Embryonic facial prominence (tissue), 1 donor: ENCODE measurements at regions not wholly inside any gene's neighbourhood (a gene's known extent, or its start where the extent isn't known, plus 50 kb on each side); places are given as distances from the start of the nearest gene placed in this dataset.

Experiments
- DNase-seq: peaks from one replicate; pipeline ENCODE4 v3.0.0-alpha.2; 2016; ENCODE audit errors: extremely low spot score

DNA sequence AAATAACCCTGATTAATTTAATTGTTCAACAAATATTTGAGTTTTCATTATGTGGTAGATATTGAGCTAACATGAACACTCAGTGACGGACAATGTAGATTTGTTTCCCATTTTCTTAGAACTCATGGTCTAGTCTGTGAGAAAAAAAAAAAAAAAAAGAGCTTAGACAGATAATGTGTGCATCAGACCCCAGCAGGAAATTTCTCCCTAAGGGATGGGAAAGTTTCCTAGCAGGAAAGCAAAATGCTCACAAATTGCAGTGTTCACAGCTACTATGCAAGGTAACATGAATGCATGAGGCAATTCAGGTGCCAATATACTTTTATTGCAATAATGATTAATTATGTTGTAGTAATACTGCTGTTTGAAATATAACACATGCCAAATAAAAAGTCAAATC, 843.2 kb upstream of the SLIT2 start:
- DNase-seq = no peak

- DNase-seq = no peak
These were observed 844.9 kb upstream of the SLIT2 start for GRCh38 chr4:19406789-19407188.

DNA sequence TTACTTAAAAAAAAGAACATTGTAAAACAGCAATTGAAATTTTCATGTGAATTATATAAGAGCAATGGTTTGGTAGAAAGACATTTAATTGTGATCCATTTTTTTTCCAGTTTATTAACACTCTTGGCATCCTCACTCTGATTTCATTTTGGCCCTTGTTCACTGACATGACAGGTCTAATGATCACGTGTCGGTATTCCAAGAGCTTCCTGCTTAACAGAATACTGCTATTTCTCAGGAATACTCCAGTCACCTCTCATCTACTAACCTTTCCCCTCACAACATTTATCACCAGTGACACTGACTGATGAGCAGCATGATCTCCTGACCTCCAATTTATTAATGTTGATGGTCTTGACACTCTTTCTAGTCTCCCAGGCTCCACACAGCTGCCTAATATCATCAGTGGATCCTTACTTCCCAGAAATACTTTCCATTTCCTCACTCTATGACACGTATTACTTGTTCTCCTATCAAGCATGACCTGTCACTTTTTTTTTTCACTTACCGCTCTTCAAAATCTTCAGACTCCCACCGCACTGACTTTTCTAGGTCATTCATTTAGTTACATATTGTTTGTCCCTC, 847.8 kb upstream of the SLIT2 start:
- no peak for DNase-seq

GRCh38 chr4:19402581-19403065, 849.1 kb upstream of the SLIT2 start:
- DNase-seq = no peak

- DNase-seq = no peak
These were observed 850.2 kb upstream of the SLIT2 start for GRCh38 chr4:19401301-19402080.

DNA sequence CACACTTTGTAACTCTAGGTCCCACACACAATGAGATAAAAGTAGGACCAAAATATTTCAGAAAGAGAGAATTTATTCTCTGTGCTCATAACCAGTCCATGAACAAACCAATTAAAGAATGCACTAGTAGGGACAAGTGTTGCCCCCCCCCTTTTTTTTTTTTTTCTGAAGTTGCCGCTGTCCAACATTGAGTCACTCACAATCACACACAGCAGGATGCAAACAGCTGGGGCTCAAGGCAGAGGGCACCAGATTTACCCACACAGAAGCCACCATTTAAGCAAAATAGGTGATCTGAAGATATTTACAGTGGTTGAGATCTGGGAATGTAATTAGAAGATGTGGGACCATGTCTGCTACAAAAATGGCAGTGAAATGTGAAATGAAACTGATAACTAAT, 850.9 kb upstream of the SLIT2 start:
- no peak for DNase-seq

- DNase-seq = no peak
These were observed 852.7 kb upstream of the SLIT2 start for GRCh38 chr4:19399001-19399400.

DNA sequence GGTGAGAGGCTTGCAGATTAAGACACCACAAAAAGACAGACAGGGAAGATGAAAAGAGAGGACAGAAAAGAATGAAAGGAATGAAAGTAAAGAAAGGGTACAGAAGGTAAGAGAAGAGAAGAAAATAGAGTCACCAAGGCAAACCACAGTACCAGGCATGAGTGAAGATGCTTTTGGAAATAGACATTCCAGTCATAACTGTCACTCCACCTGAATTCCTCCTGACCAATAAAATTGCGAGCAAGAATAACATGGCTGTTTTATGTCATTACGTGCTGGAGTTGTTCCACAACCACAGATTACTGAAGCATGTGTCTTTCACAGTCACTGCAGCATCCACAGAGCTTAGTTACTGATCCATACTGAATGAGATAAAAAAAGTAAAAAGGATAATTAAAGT, 864.9 kb upstream of the SLIT2 start:
- no peak for DNase-seq

DNA sequence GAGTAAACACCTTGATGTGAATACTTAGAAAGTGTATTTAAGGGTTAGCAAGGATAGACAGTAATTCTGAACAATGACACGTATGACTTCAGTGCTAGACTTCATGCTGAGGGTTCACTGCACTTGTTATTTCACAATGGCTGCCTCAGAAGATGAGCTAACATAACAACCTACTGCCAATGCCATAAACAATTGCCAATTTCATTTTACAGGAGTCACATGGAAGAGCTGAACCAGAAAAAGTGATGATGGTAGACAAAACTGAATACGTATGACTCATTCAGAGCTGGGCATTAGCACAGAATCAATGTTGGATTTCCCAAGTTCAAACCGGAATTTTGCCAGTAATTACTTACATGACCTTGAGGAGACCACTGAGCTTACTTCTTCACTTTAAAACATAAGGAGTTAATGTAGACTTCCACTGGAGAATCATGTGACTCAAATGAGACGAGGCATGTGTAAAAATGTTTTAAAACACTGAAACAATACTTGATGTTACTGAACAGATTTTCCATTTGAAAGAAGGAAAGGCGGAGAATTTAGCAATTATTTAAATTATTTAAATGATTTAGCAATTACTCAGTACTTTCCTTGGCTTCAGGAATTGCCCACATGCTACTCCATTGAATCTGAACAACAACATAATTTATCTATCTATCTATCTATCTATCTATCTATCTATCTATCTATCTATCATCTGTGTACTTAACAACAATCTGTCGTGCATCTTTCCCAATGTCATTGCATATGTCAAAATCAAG, 868.5 kb upstream of the SLIT2 start:
- DNase-seq = no peak

- DNase-seq = no peak
These were observed 870.6 kb upstream of the SLIT2 start for GRCh38 chr4:19381068-19381467.

DNA sequence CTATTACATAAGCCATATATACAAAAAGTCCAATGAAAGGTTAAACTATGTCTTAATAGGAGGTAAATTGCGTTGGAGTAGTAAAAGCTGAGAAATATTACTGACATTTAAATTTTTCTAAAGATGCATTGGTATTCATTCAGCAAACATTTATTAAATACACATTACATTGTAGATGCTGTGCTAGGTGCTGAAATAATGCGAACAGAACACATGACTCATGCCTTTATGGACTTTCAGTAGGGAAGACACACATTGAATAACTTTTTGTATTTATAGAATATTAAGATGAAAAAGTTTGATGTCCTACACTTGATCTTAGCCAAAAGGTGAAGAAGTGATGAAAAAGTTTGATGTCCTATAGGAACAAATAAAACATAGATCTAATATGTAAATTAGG, 871.1 kb upstream of the SLIT2 start:
- DNase-seq = no peak

- DNase-seq = no peak
These were observed 872.5 kb upstream of the SLIT2 start for GRCh38 chr4:19379191-19379708.

GRCh38 chr4:19375931-19376330, 875.8 kb upstream of the SLIT2 start:
- DNase-seq = no peak

DNA sequence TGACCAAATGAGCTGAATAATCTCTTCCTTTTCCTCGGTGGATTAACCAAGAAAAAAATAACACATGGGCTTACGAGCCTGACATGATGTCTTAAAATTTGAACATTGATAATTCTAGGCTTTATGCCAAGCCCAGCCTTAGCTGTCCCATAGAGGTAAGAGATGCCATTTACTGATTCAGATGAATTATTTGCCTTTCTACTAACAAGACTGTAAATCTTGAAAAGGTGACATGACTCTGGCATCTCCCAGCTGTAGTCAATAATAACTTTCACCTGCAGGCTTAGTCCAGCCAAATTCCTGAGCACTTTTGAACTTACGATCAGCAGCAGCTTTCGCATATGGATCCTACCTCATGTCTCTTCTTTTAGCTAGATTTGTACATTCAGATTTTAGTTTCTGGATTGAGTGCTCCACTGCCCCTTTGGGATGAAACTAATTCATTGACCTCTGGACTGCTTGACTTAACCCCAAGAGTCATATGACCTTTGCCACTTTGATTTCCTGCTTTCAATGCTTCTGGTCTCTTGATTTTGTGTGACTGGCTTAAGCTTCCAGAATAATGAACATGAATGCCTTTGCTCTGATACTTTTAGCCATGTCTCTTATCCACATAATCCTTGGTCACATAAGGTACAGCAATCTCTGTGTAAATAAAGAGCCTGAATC, 876.4 kb upstream of the SLIT2 start:
- DNase-seq = no peak

- no peak for DNase-seq
These were observed 879.3 kb upstream of the SLIT2 start for GRCh38 chr4:19372390-19372789.

DNA sequence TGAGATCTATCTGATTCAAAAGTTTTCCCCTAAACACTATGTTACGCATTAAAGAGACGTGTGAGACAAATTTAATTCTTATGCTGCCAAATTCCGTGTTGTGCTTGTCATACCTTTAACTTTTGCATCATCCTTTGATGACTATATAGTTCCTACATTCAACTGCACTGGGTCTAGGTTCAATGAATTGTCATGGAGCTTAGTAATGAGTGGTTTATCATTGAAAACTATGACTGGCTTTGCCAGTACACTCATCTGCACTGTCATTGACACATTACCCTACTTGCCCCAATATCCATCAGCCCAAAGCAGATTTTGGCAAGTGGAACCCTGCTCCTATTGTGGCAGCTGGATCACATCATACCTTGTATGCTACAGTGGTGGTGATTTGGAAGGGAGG, 882.9 kb upstream of the SLIT2 start:
- no peak for DNase-seq

- DNase-seq = no peak
These were observed 884.8 kb upstream of the SLIT2 start for GRCh38 chr4:19366916-19367315.

GRCh38 chr4:19358015-19358414, 893.7 kb upstream of the SLIT2 start:
- no peak for DNase-seq

DNA sequence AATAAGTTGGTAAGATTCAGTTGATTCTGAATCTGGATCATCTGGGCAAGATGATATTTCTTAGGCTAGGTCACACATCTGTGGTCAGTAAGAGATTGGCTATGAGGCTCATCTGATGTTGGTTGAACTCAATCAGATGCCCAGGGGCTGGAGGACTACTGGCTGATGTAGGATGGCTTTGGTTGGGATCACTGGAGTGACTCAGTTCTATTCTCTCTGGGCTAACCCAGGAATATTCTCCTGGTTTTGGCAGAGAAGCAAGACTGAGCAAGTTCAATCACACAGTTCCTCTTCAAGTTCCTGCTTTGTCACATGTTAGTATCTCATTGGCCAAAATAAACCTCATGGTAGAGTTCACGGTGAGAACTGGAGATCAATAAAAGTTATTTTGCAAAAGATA, 902.3 kb upstream of the SLIT2 start:
- DNase-seq = no peak

DNA sequence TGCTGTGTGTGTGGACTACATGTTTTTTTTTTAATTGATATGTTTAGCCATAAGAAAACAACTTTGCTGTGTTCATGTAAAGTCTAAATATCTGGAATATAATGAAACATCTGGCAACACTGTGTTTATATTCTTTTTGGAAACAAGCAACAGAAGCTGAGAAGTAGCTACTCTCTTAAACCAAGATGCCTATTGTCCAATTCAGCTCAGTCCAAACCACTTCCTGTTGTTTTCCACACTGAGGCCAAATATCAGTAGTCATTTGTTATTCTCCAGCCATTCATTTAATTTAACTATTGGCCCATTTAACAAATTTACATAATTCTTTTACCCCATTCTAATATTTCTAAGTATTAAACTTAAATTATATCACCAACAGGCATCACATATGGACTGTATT, 903.0 kb upstream of the SLIT2 start:
- DNase-seq = no peak

- no peak for DNase-seq
These were observed 905.1 kb upstream of the SLIT2 start for GRCh38 chr4:19346636-19347035.

DNA sequence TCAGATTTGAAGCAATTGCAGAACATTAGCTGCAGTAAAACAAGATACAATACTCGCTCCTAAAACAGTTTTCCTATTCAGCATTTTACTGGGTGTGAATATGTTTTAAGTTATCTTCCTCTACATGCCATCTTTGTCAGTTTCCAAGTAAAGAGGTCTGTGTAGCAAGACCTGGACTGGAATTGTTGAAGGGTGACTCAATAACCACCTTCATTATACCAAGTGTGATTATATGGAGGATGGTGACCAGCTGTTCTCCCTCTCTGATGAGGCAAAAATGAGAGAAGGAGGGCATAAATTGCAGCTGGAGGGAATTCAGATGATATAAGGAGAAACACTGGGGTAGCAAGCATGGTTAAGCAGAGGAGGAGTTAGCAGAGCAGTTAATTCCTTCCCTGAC, 922.1 kb upstream of the SLIT2 start:
- no peak for DNase-seq
